ENCODE measurements at regions not wholly inside any gene's neighbourhood (a gene's known extent, or its start where the extent isn't known, plus 50 kb on each side); places are given as distances from the start of the nearest gene placed in this dataset.

DNA sequence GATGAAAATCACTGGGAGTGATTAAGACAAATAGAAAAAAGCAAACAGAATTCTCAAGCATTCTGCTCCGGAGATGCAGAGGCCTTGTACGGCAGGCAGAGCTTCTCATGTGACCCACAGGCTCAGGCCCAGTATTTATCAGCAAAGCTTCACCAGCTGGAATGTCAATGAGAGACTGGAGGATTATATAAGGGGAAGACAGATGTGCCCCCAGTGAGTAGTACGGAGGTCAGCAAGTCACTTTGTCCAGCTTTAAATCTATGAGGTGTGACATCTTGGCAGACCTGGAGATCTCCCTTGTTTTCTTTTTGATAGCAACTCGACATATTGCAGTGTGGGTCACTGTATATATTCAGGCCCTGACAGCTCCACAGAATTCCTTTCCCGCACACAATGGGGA lies 106.8 kb downstream of the HHIPL2 start:
- no peaks in the 10 kb centered on the region for H3K36me3 ChIP-seq (ENCODE audit: control insufficient read depth in 2 of 4, insufficient read depth in 4 of 4, low read length in 3 of 4)
- H4K8ac ChIP-seq (ENCODE audit: extremely low read depth, insufficient read depth, low read length), result no peak overlapping the region
- no peaks in the 10 kb centered on the region for H3K23me2 ChIP-seq (ENCODE audit: low read depth, low read length)
- no peak overlapping the region for H2AFZ ChIP-seq (ENCODE audit: low read length)
- H3K9ac ChIP-seq (replicated peaks in 1 of 4; ENCODE audit: extremely low read depth in 1 of 4, low read depth in 3 of 4, low read length in 3 of 4), result no peak overlapping the region
- POLR2A ChIA-PET (ENCODE audit: partially characterized antibody), result no interaction called here
- no peak overlapping the region for H3K14ac ChIP-seq (ENCODE audit: insufficient read length)
- H3K23ac ChIP-seq (ENCODE audit: insufficient read length), result no peak overlapping the region
- H2AK5ac ChIP-seq (ENCODE audit: low read depth, low read length), result no peak overlapping the region
- no peak overlapping the region for H2BK120ac ChIP-seq (replicated peaks; ENCODE audit: low read depth, low read length)
- CTCF ChIA-PET (ENCODE audit: partially characterized antibody), result interaction anchor here (0.7 to 3.2 kb wide), 7 partner anchors 10 to 1570 kb away, joined by 3 to 13 read pairs (median 3); no protein-coding TSS in a partner anchor
- no peak overlapping the region for H3K4me3 ChIP-seq (ENCODE audit: extremely low read depth in 1 of 4, insufficient read depth in 2 of 4, low read depth in 3 of 4, low read length in 4 of 4)
- no peak for DNase-seq (ENCODE audit: low read depth in 1 of 2, low spot score in 2 of 2)
- H3K27me3 ChIP-seq (replicated peaks in 1 of 4; ENCODE audit: control insufficient read depth in 3 of 4, extremely low read depth in 1 of 4, insufficient read depth in 3 of 4, low read length in 3 of 4), result no peaks in the 10 kb centered on the region
- WGBS, 2 experiments (ENCODE audit: extremely low coverage in 1 of 2, insufficient coverage in 1 of 2, insufficient read length in 1 of 2, insufficient replicate concordance in 2 of 2, low coverage in 1 of 2, low lambda C conversion rate in 2 of 2, missing lambda C conversion rate in 1 of 2), result 86% methylated on average over 4 of the region's 5 CpGs; no CpG with 5 or more reads in 1 of the 2 experiments
- no peak overlapping the region for H3K56ac ChIP-seq (replicated peaks; ENCODE audit: insufficient read length, low read depth, low read length)
- no peak overlapping the region for H3K18ac ChIP-seq (ENCODE audit: extremely low read depth, low read length)
- peaks cover 0 to 3% (median under 1%) of the 10 kb centered on the region in 4 experiments; a peak in 2 of 7 replicates for H3K4me1 ChIP-seq (replicated peaks in 1 of 4; ENCODE audit: control insufficient read depth in 3 of 4, insufficient read depth in 4 of 4, low read length in 3 of 4)
- no peak overlapping the region for H2BK20ac ChIP-seq (ENCODE audit: low read length)
- H4K20me1 ChIP-seq (replicated peaks in 1 of 2; ENCODE audit: control insufficient read depth in 1 of 2, insufficient read depth in 2 of 2, low read length in 2 of 2), result no peaks in the 10 kb centered on the region
- H2BK12ac ChIP-seq (ENCODE audit: low read depth, low read length), result no peak overlapping the region
- no peak overlapping the region for H3K4me2 ChIP-seq (ENCODE audit: insufficient read depth in 1 of 2, low read depth in 2 of 2, low read length in 2 of 2)
- no peak overlapping the region for H4K5ac ChIP-seq (ENCODE audit: insufficient read length, low read depth, low read length)
- no peaks in the 10 kb centered on the region for H3K79me2 ChIP-seq (ENCODE audit: control insufficient read depth in 1 of 2, insufficient read depth in 2 of 2, low read length in 2 of 2)
- FAIRE-seq, result no peak
- H3K79me1 ChIP-seq (ENCODE audit: low read depth, low read length), result no peaks in the 10 kb centered on the region
- H3K4ac ChIP-seq (replicated peaks; ENCODE audit: insufficient read length, low read depth, low read length), result no peak overlapping the region
- no peak overlapping the region for H2BK5ac ChIP-seq (ENCODE audit: low read depth, low read length)
- no peak overlapping the region for H2BK15ac ChIP-seq (ENCODE audit: low read length)
- no peak overlapping the region for H3K27ac ChIP-seq (ENCODE audit: low read depth, low read length)
- no peaks in the 10 kb centered on the region for H3K9me3 ChIP-seq (ENCODE audit: insufficient read depth in 2 of 2, low read depth in 1 of 2, low read length in 1 of 2)
- no peak overlapping the region for H4K91ac ChIP-seq (replicated peaks; ENCODE audit: insufficient read length, low read length)
- TF ChIP-seq CBX5 (IDR thresholded peaks at IDR 0.05; ENCODE audit: low read depth, low read length) (no peak), TCF12 (IDR thresholded peaks at IDR 0.05; ENCODE audit: low read depth, low read length) (no peak), CBX8 (IDR thresholded peaks at IDR 0.05; ENCODE audit: borderline replicate concordance, low read depth, low read length) (no peak), ASH2L (IDR thresholded peaks at IDR 0.05; ENCODE audit: low read length) (no peak), CHD1 (IDR thresholded peaks at IDR 0.05; ENCODE audit: low read depth, low read length) (no peak), TAF1 (IDR thresholded peaks at IDR 0.05; ENCODE audit: low read depth, low read length) (no peak), ZNF274 (IDR thresholded peaks at IDR 0.05; ENCODE audit: borderline replicate concordance, extremely low read depth, low read length) (no peak), NRF1 (IDR thresholded peaks at IDR 0.05; ENCODE audit: low read depth, low read length) (no peak), JUND (IDR thresholded peaks at IDR 0.05; ENCODE audit: low read length) (no peak), KDM1A (IDR thresholded peaks at IDR 0.05; ENCODE audit: borderline replicate concordance, low read length) (no peak), RXRA (IDR thresholded peaks at IDR 0.05; ENCODE audit: insufficient read depth, low read depth, low read length) (no peak)
- TF ChIP-seq, protein P1, sequence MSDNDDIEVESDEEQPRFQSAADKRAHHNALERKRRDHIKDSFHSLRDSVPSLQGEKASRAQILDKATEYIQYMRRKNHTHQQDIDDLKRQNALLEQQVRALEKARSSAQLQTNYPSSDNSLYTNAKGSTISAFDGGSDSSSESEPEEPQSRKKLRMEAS (IDR thresholded peaks at IDR 0.05), result no peak
- TF ChIP-seq, protein P2, sequence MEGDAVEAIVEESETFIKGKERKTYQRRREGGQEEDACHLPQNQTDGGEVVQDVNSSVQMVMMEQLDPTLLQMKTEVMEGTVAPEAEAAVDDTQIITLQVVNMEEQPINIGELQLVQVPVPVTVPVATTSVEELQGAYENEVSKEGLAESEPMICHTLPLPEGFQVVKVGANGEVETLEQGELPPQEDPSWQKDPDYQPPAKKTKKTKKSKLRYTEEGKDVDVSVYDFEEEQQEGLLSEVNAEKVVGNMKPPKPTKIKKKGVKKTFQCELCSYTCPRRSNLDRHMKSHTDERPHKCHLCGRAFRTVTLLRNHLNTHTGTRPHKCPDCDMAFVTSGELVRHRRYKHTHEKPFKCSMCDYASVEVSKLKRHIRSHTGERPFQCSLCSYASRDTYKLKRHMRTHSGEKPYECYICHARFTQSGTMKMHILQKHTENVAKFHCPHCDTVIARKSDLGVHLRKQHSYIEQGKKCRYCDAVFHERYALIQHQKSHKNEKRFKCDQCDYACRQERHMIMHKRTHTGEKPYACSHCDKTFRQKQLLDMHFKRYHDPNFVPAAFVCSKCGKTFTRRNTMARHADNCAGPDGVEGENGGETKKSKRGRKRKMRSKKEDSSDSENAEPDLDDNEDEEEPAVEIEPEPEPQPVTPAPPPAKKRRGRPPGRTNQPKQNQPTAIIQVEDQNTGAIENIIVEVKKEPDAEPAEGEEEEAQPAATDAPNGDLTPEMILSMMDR (IDR thresholded peaks at IDR 0.05; ENCODE audit: control extremely low read depth in 1 of 3, insufficient read depth in 1 of 3, low read depth in 1 of 3, low read length in 3 of 3), result no peak

All from H1 (cell line).